NCI-H2171 treated with DMSO at 0.1 percent for 48 hours (cell line): ENCODE measurements at regions not wholly inside any gene's neighbourhood (a gene's known extent, or its start where the extent isn't known, plus 50 kb on each side); places are given as distances from the start of the nearest gene placed in this dataset.

ENCODE experiments used
- DNase-seq: peaks from one replicate; lab custom pipeline; 2025; lab: John Stamatoyannopoulos, UW

GRCh38 chrX:26375346-26375745 is 159.4 kb downstream of the MAGEB5 start:
- no peak for DNase-seq

- DNase-seq: peak; percentile 0
These were observed 157.9 kb downstream of the MAGEB5 start for GRCh38 chrX:26373829-26374228.

- no peak for DNase-seq
These were observed 137.0 kb downstream of the MAGEB5 start for GRCh38 chrX:26352891-26353430.

- DNase-seq: no peak
These were observed 131.2 kb downstream of the MAGEB5 start for GRCh38 chrX:26347171-26347570.

- no peak for DNase-seq
These were observed 118.3 kb downstream of the MAGEB5 start for GRCh38 chrX:26334232-26334631.

- DNase-seq: no peak
These were observed 112.8 kb downstream of the MAGEB5 start for GRCh38 chrX:26328608-26329319.

GRCh38 chrX:26309262-26309661 is 93.3 kb downstream of the MAGEB5 start:
- no peak for DNase-seq

- no peak for DNase-seq
These were observed 79.5 kb downstream of the MAGEB5 start for GRCh38 chrX:26295425-26295824.

GRCh38 chrX:26286836-26287235 is 70.9 kb downstream of the MAGEB5 start:
- DNase-seq: no peak
